GM23248 (cell line): ENCODE measurements at regions not wholly inside any gene's neighbourhood (a gene's known extent, or its start where the extent isn't known, plus 50 kb on each side); places are given as distances from the start of the nearest gene placed in this dataset.

Experiments used
- EZH2 ChIP-seq: fragments of 200-600 bp; sonication (generic); IDR thresholded peaks from 2 replicates; pipeline ENCODE4 v1.6.1; 2018; ENCODE audit warnings: antibody characterized with exemption, mild to moderate bottlenecking; ENCODE audit not compliant: insufficient read depth, poor library complexity, severe bottlenecking
- EZH2phosphoT487 ChIP-seq: fragments of 200-600 bp; sonication (generic); IDR thresholded peaks from 2 replicates; pipeline ENCODE4 v1.6.1; 2018; ENCODE audit warnings: antibody characterized with exemption, moderate library complexity, mild to moderate bottlenecking, low read depth; ENCODE audit not compliant: insufficient read depth

GRCh38 chr6:169335301-169335700 lies 81.7 kb upstream of the THBS2 start:
- TF ChIP-seq EZH2 (no peak), EZH2phosphoT487 (no peak)
